Astrocyte (in vitro differentiated cells and primary cell): ENCODE measurements at regions not wholly inside any gene's neighbourhood (a gene's known extent, or its start where the extent isn't known, plus 50 kb on each side); places are given as distances from the start of the nearest gene placed in this dataset.

Experiments
- DNase-seq: peaks from one replicate; pipeline ENCODE4 v3.0.0-alpha.2; 2010; ENCODE audit warnings: low read depth
- FAIRE-seq: peaks from 2 replicates; lab custom pipeline; 2011; peaks lifted over from hg19 to GRCh38; lab: Jason Lieb, UNC
- H2AFZ ChIP-seq: 2 replicates; pipeline ENCODE4 v1.6.0; 2012; ENCODE audit warnings: low read depth, low read length, inconsistent platforms
- H3K27ac ChIP-seq: 2 replicates; pipeline ENCODE4 v1.5.1; 2011; ENCODE audit warnings: low read depth, low read length, inconsistent platforms
- H3K27me3 ChIP-seq: 2 replicates; pipeline ENCODE4 v1.6.0; 2011; ENCODE audit warnings: low read length, inconsistent platforms; ENCODE audit not compliant: insufficient read depth
- H3K36me3 ChIP-seq: 2 replicates; pipeline ENCODE4 v1.5.1; 2011; ENCODE audit warnings: low read length, inconsistent platforms; ENCODE audit not compliant: insufficient read depth
- H3K4me1 ChIP-seq: 2 replicates; pipeline ENCODE4 v1.5.1; 2011; ENCODE audit warnings: low read length, inconsistent platforms; ENCODE audit not compliant: insufficient read depth
- H3K4me2 ChIP-seq: 2 replicates; pipeline ENCODE4 v1.6.0; 2012; ENCODE audit warnings: low read length, inconsistent platforms
- H3K4me3 ChIP-seq: 2 replicates; pipeline ENCODE4 v1.5.1; 2011; ENCODE audit warnings: low read depth, mild to moderate bottlenecking, low read length, inconsistent platforms; ENCODE audit not compliant: insufficient read depth
- H3K79me2 ChIP-seq: 2 replicates; pipeline ENCODE4 v1.6.0; 2012; ENCODE audit warnings: mild to moderate bottlenecking, low read length, inconsistent platforms; ENCODE audit not compliant: insufficient read depth
- H3K9ac ChIP-seq: 2 replicates; pipeline ENCODE4 v1.6.0; 2012; ENCODE audit warnings: mild to moderate bottlenecking, low read length, inconsistent platforms
- H3K9me3 ChIP-seq: 2 replicates; pipeline ENCODE4 v1.5.1; 2012; ENCODE audit warnings: low read depth, mild to moderate bottlenecking, low read length, inconsistent platforms; ENCODE audit not compliant: insufficient read depth
- H4K20me1 ChIP-seq: 2 replicates; pipeline ENCODE4 v1.6.0; 2012; ENCODE audit warnings: low read length, inconsistent platforms; ENCODE audit not compliant: insufficient read depth
- H3K27ac Mint-ChIP-seq: one replicate; pipeline ENCODE4 v1.8.0; 2021; ENCODE audit warnings: mild to moderate bottlenecking, mixed read lengths; ENCODE audit not compliant: unreplicated experiment
- H3K27me3 Mint-ChIP-seq: one replicate; pipeline ENCODE4 v1.8.0; 2021; ENCODE audit warnings: low read depth, mixed read lengths; ENCODE audit not compliant: unreplicated experiment
- H3K36me3 Mint-ChIP-seq: one replicate; pipeline ENCODE4 v1.8.0; 2021; ENCODE audit warnings: low read depth, mixed read lengths; ENCODE audit not compliant: unreplicated experiment
- H3K4me1 Mint-ChIP-seq: one replicate; pipeline ENCODE4 v1.8.0; 2021; ENCODE audit warnings: low read depth, mixed read lengths; ENCODE audit not compliant: unreplicated experiment
- H3K4me3 Mint-ChIP-seq: one replicate; pipeline ENCODE4 v1.8.0; 2021; ENCODE audit warnings: mild to moderate bottlenecking, moderate library complexity, mixed read lengths; ENCODE audit not compliant: unreplicated experiment
- H3K9me3 Mint-ChIP-seq: one replicate; pipeline ENCODE4 v1.8.0; 2021; ENCODE audit warnings: mild to moderate bottlenecking, mixed read lengths; ENCODE audit not compliant: unreplicated experiment
- CTCF ChIP-seq: IDR thresholded peaks from 2 replicates; pipeline ENCODE4 v1.5.1; 2011; ENCODE audit warnings: low read depth, mild to moderate bottlenecking, inconsistent platforms, low read length, moderate library complexity; ENCODE audit not compliant: insufficient read depth
- EZH2 ChIP-seq: IDR thresholded peaks from 2 replicates; pipeline ENCODE4 v1.6.1; 2012; ENCODE audit warnings: mild to moderate bottlenecking, low read length, inconsistent platforms; ENCODE audit not compliant: insufficient read depth

- Mint-ChIP-seq H3K4me3 (peak overlapping the region; percentile 58), H3K27ac (no peak overlapping the region), H3K36me3 (no peaks in the 10 kb centered on the region), H3K27me3 (peaks cover 46% of the 10 kb centered on the region), H3K4me1 (peaks cover 2% of the 10 kb centered on the region), H3K9me3 (no peaks in the 10 kb centered on the region)
- peak overlapping the region; percentile 24 for H3K4me3 ChIP-seq
- no peak for TF ChIP-seq EZH2
- TF ChIP-seq CTCF = no peak
- H3K27ac ChIP-seq = no peak overlapping the region
- peak overlapping the region; percentile 95 for H3K4me2 ChIP-seq
- no peaks in the 10 kb centered on the region for H3K79me2 ChIP-seq
- H3K36me3 ChIP-seq = no peaks in the 10 kb centered on the region
- no peaks in the 10 kb centered on the region for H3K9me3 ChIP-seq
- H2AFZ ChIP-seq = peak overlapping the region; percentile 77
- H3K27me3 ChIP-seq = peaks cover 39% of the 10 kb centered on the region
- no peak overlapping the region for H3K9ac ChIP-seq
- FAIRE-seq (no peak), DNase-seq (no peak)
- no peaks in the 10 kb centered on the region for H4K20me1 ChIP-seq
- H3K4me1 ChIP-seq = peaks cover 6% of the 10 kb centered on the region
Observed at GRCh38 chr3:24829011-24829581, 334.4 kb upstream of the THRB start.

- Mint-ChIP-seq H3K4me1 (peaks cover 2% of the 10 kb centered on the region), H3K27ac (no peak overlapping the region), H3K36me3 (no peaks in the 10 kb centered on the region), H3K4me3 (peak overlapping the region; percentile 81), H3K27me3 (peaks cover 47% of the 10 kb centered on the region), H3K9me3 (no peaks in the 10 kb centered on the region)
- Histone ChIP-seq H3K4me2 (peak overlapping the region; percentile 95), H3K9me3 (no peaks in the 10 kb centered on the region), H3K4me3 (peak overlapping the region; percentile 50), H3K27me3 (peaks cover 39% of the 10 kb centered on the region), H3K4me1 (peaks cover 6% of the 10 kb centered on the region), H3K79me2 (no peaks in the 10 kb centered on the region), H3K27ac (no peak overlapping the region), H3K9ac (peak overlapping the region; percentile 3), H4K20me1 (no peaks in the 10 kb centered on the region), H3K36me3 (no peaks in the 10 kb centered on the region), H2AFZ (peak overlapping the region; percentile 77)
- DNase-seq = no peak
- FAIRE-seq = no peak
- TF ChIP-seq CTCF (no peak), EZH2 (peak; percentile 74)
Observed at GRCh38 chr3:24829629-24830229, 335.1 kb upstream of the THRB start.
